HPDE6-E6E7 (cell line): ENCODE measurements at regions not wholly inside any gene's neighbourhood (a gene's known extent, or its start where the extent isn't known, plus 50 kb on each side); places are given as distances from the start of the nearest gene placed in this dataset.

Experiments used
- DNase-seq: peaks from one replicate; pipeline ENCODE4 v3.0.0; 2011; ENCODE audit warnings: missing footprints; ENCODE audit errors: extremely low spot score

- no peak for DNase-seq
These were observed 144.6 kb upstream of the IL12A start for GRCh38 chr3:159843840-159844730.

GRCh38 chr3:159844801-159845261 is 143.8 kb upstream of the IL12A start:
- DNase-seq, result no peak

GRCh38 chr3:159845737-159846136 is 142.9 kb upstream of the IL12A start:
- no peak for DNase-seq

DNA sequence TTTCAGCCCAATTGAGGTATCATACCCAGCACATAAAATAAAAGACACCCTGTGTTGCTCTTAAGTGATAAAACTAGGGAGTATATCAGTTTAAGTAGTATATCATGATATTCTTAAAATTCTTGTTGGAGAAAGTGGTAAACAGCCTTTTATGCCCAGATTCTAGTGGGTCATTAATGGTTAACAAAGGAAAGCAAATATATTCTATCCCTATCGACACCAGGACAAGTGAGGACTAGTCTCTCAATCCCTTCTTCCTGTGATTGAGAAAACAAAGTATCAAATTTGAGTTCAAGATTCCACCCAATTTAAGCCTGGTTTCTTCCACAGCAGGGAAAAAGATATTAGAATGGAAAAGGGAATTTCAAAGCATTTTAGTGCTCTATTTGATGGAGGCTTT is 142.4 kb upstream of the IL12A start:
- DNase-seq, result no peak

GRCh38 chr3:159848348-159849118 is 140.1 kb upstream of the IL12A start:
- DNase-seq, result no peak

DNA sequence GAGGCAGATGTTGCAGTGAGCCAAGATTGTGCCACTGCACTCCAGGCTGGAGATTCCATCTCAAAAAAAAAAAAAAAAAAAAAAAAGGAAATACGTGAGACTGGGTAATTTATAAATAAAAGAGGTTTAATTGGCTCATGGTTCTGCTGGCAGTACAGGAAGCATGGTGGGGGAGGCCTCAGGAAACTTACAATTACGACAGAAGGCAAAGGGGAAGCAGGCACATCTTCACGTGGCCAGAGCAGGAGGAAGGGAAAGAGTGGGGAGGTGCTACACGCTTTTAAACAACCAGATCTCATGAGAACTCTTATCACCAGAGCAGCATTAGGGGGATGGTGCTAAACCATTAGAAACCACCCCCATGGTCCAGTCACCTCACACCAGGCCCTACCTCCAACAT is 138.2 kb upstream of the IL12A start:
- DNase-seq, result no peak

GRCh38 chr3:159852266-159852665 is 136.4 kb upstream of the IL12A start:
- DNase-seq, result no peak

- DNase-seq, result peak; percentile 28
These were observed 135.7 kb upstream of the IL12A start for GRCh38 chr3:159852821-159853505.

GRCh38 chr3:159853506-159853864 is 135.2 kb upstream of the IL12A start:
- DNase-seq, result no peak

GRCh38 chr3:159854500-159855124 is 134.0 kb upstream of the IL12A start:
- DNase-seq, result peak; percentile 77

DNA sequence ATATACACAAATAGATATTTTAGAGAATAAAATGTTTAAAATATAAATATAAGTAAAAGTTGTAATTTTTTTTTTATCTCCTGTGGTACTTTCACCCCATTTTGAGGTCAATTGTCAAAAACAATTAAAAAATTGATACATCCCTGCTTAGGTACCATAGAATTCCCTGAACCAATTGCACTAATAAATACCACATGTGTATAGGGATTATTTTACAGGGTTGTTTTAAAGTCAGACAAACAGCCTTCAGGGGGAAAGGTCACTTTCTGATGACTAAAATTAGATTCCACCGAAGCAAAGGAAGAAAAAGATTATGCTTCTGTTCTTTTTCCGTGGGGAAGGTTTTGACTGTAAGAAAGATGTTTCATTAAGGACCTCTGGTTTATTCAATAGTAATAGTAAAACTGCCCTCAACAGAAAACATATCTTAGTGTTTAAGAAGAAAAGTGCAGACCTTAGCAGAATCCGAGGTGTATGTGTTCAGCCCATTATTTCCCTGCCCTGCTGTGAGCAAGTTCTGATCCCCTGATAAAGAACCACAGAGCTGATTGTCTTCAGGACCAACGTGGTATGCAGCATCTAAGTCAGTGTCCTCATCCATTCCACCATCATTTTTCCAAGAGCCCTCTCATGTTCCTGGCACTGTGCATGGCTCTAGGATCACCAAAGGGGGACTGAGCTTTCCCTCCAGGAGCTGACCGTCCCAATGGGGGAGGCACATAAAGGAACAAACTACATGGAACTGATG is 132.9 kb upstream of the IL12A start:
- no peak for DNase-seq

DNA sequence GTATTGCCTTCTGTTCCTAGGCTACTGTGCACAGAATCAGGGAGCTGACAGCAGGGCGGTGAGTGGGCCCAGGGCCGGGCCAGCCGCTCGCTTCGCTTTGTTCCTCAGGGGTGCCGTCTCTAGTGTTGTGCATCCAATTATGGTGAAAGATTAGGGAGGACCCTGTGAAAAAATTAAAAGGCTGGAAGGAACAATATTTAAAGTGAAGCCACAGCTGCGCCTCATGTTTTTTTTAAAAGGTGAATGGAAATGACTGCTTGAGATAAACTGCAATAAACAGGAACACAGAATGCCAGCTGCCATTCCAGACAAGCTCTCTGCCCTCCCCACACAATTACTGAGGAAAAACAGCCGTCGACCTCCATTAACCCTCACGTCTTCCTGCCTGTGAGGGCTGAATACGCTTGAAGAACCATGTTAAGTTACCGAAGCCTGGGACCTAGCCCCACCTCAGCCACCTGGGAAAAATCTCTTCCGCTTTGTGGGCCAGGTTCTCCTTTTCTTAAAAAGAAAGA is 132.0 kb upstream of the IL12A start:
- DNase-seq, result no peak

- DNase-seq, result no peak
These were observed 130.8 kb upstream of the IL12A start for GRCh38 chr3:159857840-159858239.

DNA sequence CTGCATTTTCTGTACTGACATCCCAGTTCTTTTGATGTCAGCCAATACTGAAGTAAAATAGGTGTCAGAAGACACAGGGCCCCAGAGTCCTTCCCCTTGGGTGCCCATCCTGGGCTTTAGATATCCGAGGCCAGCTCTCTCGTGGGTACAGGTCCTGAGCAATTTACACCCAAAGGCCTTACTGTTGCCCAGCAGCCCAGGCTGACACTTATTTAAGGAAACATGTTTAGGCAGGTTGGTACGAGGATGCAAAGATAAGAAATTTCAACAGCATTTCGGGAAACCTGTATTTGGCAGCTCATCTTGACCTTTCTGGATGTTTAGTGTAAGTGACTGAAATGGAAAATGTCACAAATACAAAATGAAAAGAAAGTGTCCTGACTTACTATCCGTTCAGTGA is 130.0 kb upstream of the IL12A start:
- DNase-seq, result no peak

- DNase-seq, result no peak
These were observed 129.2 kb upstream of the IL12A start for GRCh38 chr3:159859424-159859823.

- no peak for DNase-seq
These were observed 128.8 kb upstream of the IL12A start for GRCh38 chr3:159859836-159860235.

DNA sequence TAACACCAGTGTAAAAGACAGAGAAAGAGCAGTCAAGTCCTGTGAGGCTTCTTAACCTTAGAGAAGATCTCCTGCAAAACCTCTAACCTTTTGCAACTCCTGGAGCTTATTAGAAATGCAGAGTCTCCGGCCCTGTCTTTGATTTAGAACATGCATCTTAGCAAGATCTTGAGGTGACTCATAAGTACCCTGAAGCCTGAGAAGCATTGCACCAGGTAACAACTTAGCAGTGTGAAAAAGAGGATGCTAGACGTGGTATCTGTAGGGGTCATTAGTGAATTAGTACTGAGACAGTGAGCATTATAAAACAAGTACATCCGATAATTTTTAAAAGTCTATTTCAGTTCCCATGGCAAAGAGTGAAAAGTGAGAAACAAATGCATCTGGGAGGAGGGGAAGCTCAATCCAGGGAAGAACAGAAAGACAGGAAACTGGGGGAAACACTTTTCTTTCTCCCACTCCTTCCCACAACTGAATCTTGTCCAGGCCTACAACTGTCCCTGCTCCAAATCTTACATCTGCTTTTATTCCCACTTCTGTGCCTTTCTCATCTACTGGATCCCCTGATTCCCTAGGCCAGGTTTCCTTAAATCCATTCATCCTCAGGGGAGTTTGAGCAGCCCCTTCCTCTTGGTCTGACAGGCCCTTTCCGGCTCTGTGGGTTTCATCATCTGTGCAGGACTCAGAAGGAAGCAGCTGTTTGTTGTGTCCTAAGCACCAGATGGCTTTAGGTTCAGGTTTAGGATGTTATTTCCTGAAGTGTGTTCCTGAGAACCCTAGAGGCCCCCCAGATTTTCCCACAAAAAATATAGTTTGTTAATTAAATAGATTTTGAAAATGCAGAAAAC is 128.1 kb upstream of the IL12A start:
- no peak for DNase-seq

DNA sequence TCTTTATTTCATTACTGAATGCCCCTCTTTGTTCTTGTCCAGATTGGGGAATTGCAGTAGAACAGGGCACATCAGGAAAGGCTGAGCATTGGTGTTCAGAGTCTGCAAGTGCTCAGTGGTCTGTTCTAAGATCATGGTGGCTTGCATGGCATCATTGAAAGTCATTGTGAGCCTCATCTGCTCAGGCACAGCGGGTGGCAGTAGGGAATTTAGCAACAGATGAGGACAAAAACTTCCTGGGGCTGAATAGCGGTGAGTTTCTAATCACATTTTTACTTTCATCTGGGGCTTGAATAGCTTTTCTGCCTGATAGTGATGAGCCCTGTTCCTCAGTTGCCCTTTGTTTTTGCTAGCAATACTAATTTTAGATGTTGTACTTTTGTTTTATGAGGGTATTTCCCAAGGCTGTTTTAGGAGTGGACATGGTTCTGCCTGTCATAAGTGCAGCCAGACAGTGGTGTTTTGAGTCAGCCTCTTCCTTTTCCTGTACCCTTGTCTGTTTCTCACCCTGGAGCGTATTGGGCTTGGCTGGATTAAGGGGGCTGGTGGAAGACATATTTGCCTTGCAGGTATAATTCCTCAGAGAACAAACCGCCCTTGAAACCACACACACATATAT is 127.2 kb upstream of the IL12A start:
- no peak for DNase-seq

GRCh38 chr3:159865041-159865579 is 123.5 kb upstream of the IL12A start:
- no peak for DNase-seq
